OCI-LY7 (cell line): ENCODE measurements at regions not wholly inside any gene's neighbourhood (a gene's known extent, or its start where the extent isn't known, plus 50 kb on each side); places are given as distances from the start of the nearest gene placed in this dataset.

Experiments used
- BruUV-seq: library from RNA; stranded (reverse); fragments of 400-500 nt; replicated peaks from 2 replicates; lab custom pipeline; 2021; lab: Mats Ljungman, UMichigan
- CTCF ChIA-PET: fragments of 300-600 bp; sonication (Branson Sonifier 250); formaldehyde crosslinking; loops from one replicate; lab custom pipeline; 2022; ENCODE audit warnings: antibody characterized with exemption; ENCODE audit not compliant: unreplicated experiment; lab: Charles Lee
- POLR2A ChIA-PET: fragments of 300-600 bp; sonication (Branson Sonifier 250); formaldehyde crosslinking; loops from one replicate; lab custom pipeline; 2022; ENCODE audit warnings: antibody characterized with exemption; lab: Charles Lee
- DNase-seq: peaks from one replicate; pipeline ENCODE4 v3.0.0-alpha.2; 2015; ENCODE audit warnings: low spot score
- H2AFZ ChIP-seq: fragments of 200-600 bp; sonication (generic), shearing (Covaris generic); 2 replicates; pipeline ENCODE4 v1.6.1; 2014; ENCODE audit warnings: mild to moderate bottlenecking, antibody characterized with exemption, low read length, moderate library complexity
- H3K27ac ChIP-seq: fragments of 200-600 bp; sonication (generic); 2 replicates; pipeline ENCODE4 v1.5.1; 2014; ENCODE audit warnings: mixed run types, low read depth, mild to moderate bottlenecking, moderate library complexity, low read length, inconsistent platforms; ENCODE audit not compliant: poor library complexity, severe bottlenecking
- H3K36me3 ChIP-seq: fragments of 200-600 bp; sonication (generic); 2 replicates; pipeline ENCODE4 v1.6.1; 2014; ENCODE audit warnings: mild to moderate bottlenecking, antibody characterized with exemption, low read length, moderate library complexity, mixed read lengths; ENCODE audit not compliant: insufficient read depth
- H3K4me1 ChIP-seq: fragments of 200-600 bp; sonication (generic); 2 replicates; pipeline ENCODE4 v1.5.1; 2014; ENCODE audit warnings: mild to moderate bottlenecking, low read length; ENCODE audit not compliant: insufficient read depth, poor library complexity, severe bottlenecking
- H3K4me2 ChIP-seq: fragments of 200-600 bp; sonication (generic); 2 replicates; pipeline ENCODE4 v1.6.1; 2014; ENCODE audit warnings: mild to moderate bottlenecking, low read length
- H3K4me3 ChIP-seq: fragments of 200-600 bp; sonication (generic); 2 replicates; pipeline ENCODE4 v1.5.1; 2014; ENCODE audit warnings: mild to moderate bottlenecking, low read depth, low read length; ENCODE audit not compliant: poor library complexity, severe bottlenecking
- H3K79me2 ChIP-seq: fragments of 200-600 bp; sonication (generic); 2 replicates; pipeline ENCODE4 v1.6.1; 2016; ENCODE audit warnings: low read depth, mild to moderate bottlenecking, low read length, moderate library complexity, mixed read lengths; ENCODE audit not compliant: insufficient read depth
- H3K9me2 ChIP-seq: fragments of 200-600 bp; sonication (generic); 2 replicates; pipeline ENCODE4 v1.6.1; 2016; ENCODE audit warnings: mild to moderate bottlenecking, low read length, mixed read lengths; ENCODE audit not compliant: insufficient read depth
- H3K9me3 ChIP-seq: fragments of 200-600 bp; sonication (generic); 2 replicates; pipeline ENCODE4 v1.6.1; 2014; ENCODE audit warnings: mild to moderate bottlenecking, mixed run types, low read length, mixed read lengths
- H4K20me1 ChIP-seq: fragments of 200-600 bp; sonication (generic); 2 replicates; pipeline ENCODE4 v1.6.1; 2014; ENCODE audit warnings: mild to moderate bottlenecking, antibody characterized with exemption, low read length, moderate library complexity, mixed read lengths; ENCODE audit not compliant: insufficient read depth
- CTCF ChIP-seq: fragments of 200-600 bp; sonication (generic); conservative IDR thresholded peaks from 2 replicates; pipeline ENCODE4 v1.5.1; 2014; ENCODE audit warnings: mild to moderate bottlenecking, antibody characterized with exemption, low read length, moderate library complexity, mixed read lengths
- EZH2phosphoT487 ChIP-seq: fragments of 200-600 bp; sonication (generic); IDR thresholded peaks from 2 replicates; pipeline ENCODE4 v1.6.1; 2018; ENCODE audit warnings: low read depth, borderline replicate concordance, mild to moderate bottlenecking, mixed run types, antibody characterized with exemption, low read length, moderate library complexity, mixed read lengths
- intact Hi-C: fragments of 100-400 bp; cut with micrococcal nuclease; formaldehyde crosslinking; loops from one replicate; pipeline ENCODE4 v1.10.0; 2022; ENCODE audit not compliant: unreplicated experiment

GRCh38 chr6:43978473-43979346, 148.5 kb downstream of the MRPL14 start:
- no peak for TF ChIP-seq CTCF
- TF ChIP-seq EZH2phosphoT487 = no peak

GRCh38 chr6:43977404-43978111, 149.7 kb downstream of the MRPL14 start:
- no peaks in the 10 kb centered on the region for H3K4me1 ChIP-seq
- intact Hi-C loops = no loop called here
- H3K79me2 ChIP-seq = no peaks in the 10 kb centered on the region
- DNase-seq = no peak
- no peaks in the 10 kb centered on the region for H3K9me2 ChIP-seq
- H3K9me3 ChIP-seq = no peaks in the 10 kb centered on the region
- H3K4me3 ChIP-seq = no peak overlapping the region
- BruUV-seq = no TSS peak
- H2AFZ ChIP-seq = no peak overlapping the region
- no peak overlapping the region for H3K27ac ChIP-seq
- ChIA-PET CTCF (interaction anchor here (0.6 kb wide), 1 partner anchor 1408 kb away, joined by 3 read pairs; no protein-coding TSS in a partner anchor), POLR2A (no interaction called here)
- no peak overlapping the region for H3K4me2 ChIP-seq
- no peaks in the 10 kb centered on the region; the same call in 1 of the 2 replicates for H4K20me1 ChIP-seq
- H3K36me3 ChIP-seq = no peaks in the 10 kb centered on the region
- TF ChIP-seq EZH2phosphoT487 (no peak), CTCF (no peak)

More at GRCh38 chr6:43978473-43979346, 148.5 kb downstream of the MRPL14 start:
- Histone ChIP-seq H3K4me2 (no peak overlapping the region), H3K9me3 (no peaks in the 10 kb centered on the region), H4K20me1 (no peaks in the 10 kb centered on the region), H3K4me1 (no peaks in the 10 kb centered on the region), H3K9me2 (no peaks in the 10 kb centered on the region), H3K36me3 (no peaks in the 10 kb centered on the region), H3K79me2 (no peaks in the 10 kb centered on the region), H2AFZ (no peak overlapping the region), H3K4me3 (no peak overlapping the region), H3K27ac (no peak overlapping the region)
- no peak for DNase-seq
- ChIA-PET CTCF (no interaction called here), POLR2A (no interaction called here)
- intact Hi-C loops = no loop called here
- no TSS peak for BruUV-seq
